ENCODE measurements at regions not wholly inside any gene's neighbourhood (a gene's known extent, or its start where the extent isn't known, plus 50 kb on each side); places are given as distances from the start of the nearest gene placed in this dataset.

DNA sequence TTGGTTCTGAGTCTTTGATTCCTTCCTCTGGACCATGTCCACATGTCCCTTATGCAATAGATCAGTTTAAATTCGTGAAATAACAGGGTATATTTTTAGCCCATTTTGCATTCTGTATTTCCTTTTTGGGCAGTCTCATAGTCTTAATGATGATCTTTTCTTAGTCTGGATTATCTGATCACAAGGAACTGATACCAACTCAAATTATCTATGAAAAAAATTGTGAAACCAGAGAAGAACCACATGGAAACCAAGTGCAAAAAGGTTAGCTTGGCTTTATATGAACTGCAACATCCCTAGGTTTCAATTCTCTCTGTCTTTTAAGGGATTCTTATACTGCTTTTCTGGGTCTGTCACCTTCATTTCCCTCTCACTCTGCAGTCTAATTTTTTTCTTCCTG lies 608.6 kb upstream of the AADAT start:
- TF ChIP-seq, protein P1, sequence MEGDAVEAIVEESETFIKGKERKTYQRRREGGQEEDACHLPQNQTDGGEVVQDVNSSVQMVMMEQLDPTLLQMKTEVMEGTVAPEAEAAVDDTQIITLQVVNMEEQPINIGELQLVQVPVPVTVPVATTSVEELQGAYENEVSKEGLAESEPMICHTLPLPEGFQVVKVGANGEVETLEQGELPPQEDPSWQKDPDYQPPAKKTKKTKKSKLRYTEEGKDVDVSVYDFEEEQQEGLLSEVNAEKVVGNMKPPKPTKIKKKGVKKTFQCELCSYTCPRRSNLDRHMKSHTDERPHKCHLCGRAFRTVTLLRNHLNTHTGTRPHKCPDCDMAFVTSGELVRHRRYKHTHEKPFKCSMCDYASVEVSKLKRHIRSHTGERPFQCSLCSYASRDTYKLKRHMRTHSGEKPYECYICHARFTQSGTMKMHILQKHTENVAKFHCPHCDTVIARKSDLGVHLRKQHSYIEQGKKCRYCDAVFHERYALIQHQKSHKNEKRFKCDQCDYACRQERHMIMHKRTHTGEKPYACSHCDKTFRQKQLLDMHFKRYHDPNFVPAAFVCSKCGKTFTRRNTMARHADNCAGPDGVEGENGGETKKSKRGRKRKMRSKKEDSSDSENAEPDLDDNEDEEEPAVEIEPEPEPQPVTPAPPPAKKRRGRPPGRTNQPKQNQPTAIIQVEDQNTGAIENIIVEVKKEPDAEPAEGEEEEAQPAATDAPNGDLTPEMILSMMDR (IDR thresholded peaks at IDR 0.05; ENCODE audit: insufficient read depth, low read depth, low read length): no peak
- no peak for TF ChIP-seq EZH2 (IDR thresholded peaks at IDR 0.05; ENCODE audit: insufficient read depth, low read length)

All from astrocyte (in vitro differentiated cells and primary cell).